ENCODE measurements at regions not wholly inside any gene's neighbourhood (a gene's known extent, or its start where the extent isn't known, plus 50 kb on each side); places are given as distances from the start of the nearest gene placed in this dataset.

- no peak for DNase-seq (ENCODE audit: low read depth, low spot score)
Observed at GRCh38 chr12:93243689-93244513, 133.8 kb upstream of the NUDT4 start.

DNA sequence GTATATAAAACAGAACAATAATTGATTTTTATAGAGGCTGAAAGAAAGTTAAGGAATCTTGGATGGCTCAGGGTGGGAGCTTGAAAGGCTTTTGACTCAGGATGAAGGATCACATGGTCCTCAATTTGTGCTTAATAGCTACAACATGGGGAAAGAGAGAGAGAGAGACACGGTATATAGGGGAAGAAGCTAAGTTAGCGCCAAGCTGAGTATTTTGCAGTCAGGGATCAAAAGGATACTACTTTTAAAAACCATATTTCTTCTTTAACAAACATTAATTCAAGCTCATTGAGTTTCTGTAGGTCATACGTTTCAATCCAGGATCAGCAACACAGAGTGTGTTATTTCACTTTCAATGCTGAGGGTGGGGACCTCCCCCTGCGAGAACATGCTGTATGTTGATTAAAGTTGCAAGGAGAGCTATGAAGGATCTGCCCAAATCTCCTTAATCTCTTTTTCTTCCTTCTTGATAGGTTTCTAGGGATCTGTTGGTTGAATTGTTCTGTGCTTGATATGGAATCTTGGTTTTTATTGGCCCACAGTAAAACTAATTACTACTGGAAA is 133.1 kb upstream of the NUDT4 start:
- DNase-seq (ENCODE audit: low read depth, low spot score), result no peak

DNA sequence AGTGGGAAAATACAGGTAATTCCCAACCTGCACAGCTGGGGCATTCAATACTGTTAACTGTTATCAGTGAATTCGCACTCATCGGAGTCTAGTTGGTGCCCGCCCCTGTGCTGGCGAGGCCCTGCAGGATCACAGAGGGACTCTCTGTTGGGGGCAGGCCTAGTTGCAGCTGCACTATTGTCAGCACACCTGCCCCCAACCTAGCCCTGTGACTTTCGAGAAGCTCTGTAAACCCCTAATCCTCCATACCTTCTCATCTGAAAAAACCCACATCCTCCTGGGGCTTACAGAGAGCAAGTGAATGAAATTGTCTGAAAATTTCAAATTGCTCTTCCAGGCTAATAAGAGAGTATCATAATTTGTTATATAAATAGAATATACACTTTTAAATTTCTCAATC is 132.2 kb upstream of the NUDT4 start:
- no peak for DNase-seq (ENCODE audit: low read depth, low spot score)

- DNase-seq (ENCODE audit: low read depth, low spot score), result peak; percentile 38
Observed at GRCh38 chr12:93247313-93247991, 130.3 kb upstream of the NUDT4 start.

- no peak for DNase-seq (ENCODE audit: low read depth, low spot score)
Observed at GRCh38 chr12:93252221-93252620, 125.5 kb upstream of the NUDT4 start.

DNA sequence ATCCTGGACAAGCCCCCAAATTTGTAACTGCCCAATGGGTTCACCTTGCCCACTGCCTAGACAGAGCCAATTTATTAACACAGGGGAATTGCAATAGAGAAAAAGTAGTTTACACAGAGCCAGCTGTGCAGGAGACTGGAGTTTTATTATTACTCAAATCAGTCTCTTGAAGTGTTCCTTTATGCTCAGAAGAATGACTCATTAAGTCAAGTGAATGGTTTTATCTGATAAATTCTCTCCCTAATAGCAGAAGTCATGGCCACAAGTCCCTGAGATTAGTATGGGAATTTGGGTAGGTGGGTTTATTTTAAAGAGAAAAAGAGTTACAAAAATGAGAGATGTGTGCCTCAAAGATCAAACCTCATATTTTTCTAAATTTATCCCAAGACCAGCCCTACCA is 122.8 kb upstream of the NUDT4 start:
- peak; percentile 8 for DNase-seq (ENCODE audit: low read depth, low spot score)

- DNase-seq (ENCODE audit: low read depth, low spot score), result no peak
Observed at GRCh38 chr12:93256256-93256969, 121.3 kb upstream of the NUDT4 start.

- no peak for DNase-seq (ENCODE audit: low read depth, low spot score)
Observed at GRCh38 chr12:93261505-93262094, 116.1 kb upstream of the NUDT4 start.

GRCh38 chr12:93272997-93273396 is 104.7 kb upstream of the NUDT4 start:
- no peak for DNase-seq (ENCODE audit: low read depth, low spot score)

- DNase-seq (ENCODE audit: low read depth, low spot score), result no peak
Observed at GRCh38 chr12:93273834-93274564, 103.7 kb upstream of the NUDT4 start.

GRCh38 chr12:93274937-93275336 is 102.8 kb upstream of the NUDT4 start:
- no peak for DNase-seq (ENCODE audit: low read depth, low spot score)

DNA sequence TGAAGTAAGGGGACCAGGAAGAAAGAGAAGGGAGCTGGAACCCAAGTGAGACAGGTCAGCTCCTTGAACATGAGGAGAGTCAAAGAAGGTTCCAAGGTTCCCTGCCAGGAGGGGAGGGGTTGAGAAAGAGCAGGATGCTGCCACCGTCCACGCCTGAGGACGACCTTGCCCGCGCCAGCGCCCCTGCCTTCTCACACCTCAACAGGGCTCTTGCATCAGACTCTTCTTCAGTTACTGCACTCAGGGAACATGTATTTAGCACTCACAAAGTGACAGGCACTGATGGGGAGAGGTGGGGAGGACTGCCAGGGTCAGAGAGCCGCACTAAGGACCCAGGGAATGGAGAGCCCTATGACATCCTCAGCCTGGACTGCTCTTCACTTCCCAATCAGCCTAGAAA is 102.1 kb upstream of the NUDT4 start:
- no peak for DNase-seq (ENCODE audit: low read depth, low spot score)

DNA sequence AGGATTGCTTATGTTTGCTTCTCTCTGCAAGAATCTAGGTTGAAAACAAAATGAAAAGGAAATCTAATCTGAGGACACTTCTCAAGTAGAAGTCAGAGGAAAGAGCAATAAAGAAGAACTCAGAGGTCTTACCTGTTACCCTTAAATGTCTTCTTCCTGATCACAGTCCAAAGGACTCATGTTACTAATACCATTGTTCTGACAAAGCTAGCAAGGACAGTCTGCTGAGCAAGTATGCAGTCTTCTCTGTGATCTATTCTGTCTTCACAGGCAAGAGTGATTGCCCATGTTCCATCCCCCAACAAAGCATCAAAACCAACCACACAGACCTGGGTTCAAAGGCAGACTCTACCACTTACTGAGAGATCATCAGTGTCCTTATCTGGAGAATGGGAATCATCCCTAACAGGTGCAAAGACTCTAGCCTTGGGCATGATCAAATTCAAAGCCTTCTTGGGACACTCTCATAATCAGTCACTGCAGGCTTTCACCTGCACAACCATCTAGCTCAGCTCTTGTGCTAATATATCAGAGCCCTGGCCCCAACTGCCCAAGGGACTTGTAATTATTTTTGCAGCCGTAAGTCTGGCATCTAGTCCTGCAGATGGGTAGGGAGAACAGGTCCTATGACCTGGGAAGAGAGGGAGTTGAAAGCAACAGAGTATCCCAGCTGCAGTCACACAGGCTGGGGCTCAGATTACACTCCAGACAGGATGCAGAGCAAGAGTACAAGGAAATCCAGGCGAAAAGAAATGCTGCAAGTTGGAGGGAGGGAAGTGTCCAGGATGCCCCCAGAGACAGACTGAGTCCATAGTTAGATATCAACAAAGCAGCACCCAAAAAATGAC is 97.9 kb upstream of the NUDT4 start:
- DNase-seq (ENCODE audit: low read depth, low spot score), result no peak

DNA sequence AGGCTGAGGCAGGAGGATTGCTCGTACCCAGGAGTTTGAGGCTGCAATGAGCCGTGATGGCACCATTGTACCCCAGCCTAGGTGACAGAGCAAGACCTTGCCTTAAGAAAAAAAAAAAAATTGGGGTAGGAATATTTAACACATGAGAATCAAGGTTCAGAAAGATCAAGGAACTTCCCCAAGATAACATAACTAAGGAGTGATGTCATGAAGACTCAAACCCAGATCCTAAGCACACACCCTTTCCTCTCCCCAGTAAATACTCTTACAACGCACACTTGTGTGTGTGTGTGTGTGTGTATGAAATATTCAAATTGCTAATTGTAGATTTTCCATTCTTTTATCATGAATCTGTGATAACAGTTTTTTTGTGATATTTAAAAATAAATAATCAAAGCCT is 90.6 kb upstream of the NUDT4 start:
- DNase-seq (ENCODE audit: low read depth, low spot score), result no peak

DNA sequence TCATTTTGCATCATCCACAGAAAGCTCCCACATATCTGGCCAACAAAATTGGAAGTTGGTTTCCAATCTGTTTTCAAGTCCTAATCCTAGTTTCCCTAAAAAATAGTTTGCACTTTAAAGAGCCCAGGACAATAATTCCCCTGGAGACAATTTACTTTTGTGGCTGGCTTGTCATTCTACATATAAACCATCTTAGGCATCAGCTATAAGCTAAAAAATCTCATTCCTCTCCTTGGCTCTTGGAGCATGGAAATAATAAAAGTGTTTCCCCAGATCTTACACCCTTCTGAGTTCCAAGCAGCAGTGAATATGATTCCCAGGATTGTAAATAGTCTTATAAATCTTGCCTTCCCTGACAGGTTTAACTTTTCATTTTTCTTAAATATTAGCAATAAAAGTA is 89.1 kb upstream of the NUDT4 start:
- no peak for DNase-seq (ENCODE audit: low read depth, low spot score)

DNA sequence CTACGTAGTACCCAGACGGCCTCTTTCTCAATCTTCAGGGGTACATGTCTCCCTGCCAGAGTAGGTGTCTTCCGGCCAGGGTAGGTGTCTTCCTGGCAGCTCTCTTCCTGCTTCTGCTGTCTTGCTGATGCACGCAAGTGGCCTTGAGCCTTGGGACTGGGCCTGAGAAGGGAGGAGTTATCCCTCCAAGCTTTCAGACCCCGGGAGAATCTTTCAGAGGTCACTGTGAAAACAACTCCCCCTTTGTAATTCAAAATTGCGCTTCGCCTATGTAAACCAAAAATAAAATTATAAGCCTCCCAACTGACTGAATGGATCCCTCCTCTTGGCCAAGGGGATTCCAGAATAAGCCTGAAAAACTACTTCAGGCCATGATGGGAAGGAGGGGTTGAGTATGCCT is 87.3 kb upstream of the NUDT4 start:
- no peak for DNase-seq (ENCODE audit: low read depth, low spot score)

DNA sequence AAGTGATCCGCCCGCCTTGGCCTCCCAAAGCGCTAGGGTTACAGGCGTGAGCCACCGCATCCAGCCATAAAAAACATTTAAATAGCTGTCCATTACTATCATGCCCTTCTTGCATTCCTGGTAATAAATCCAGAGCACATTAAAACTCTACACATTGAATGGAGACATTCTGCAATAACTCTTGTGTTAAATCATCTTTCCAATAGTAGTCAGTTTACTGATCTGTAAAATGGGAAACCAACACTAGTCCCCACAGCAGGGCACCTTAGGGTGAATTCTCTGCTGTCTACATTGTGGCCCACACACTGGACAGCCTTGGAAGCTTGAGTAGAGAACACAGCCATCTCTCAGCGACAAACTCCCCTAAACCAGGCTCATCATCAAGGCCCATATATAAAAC is 85.5 kb upstream of the NUDT4 start:
- no peak for DNase-seq (ENCODE audit: low read depth, low spot score)

DNA sequence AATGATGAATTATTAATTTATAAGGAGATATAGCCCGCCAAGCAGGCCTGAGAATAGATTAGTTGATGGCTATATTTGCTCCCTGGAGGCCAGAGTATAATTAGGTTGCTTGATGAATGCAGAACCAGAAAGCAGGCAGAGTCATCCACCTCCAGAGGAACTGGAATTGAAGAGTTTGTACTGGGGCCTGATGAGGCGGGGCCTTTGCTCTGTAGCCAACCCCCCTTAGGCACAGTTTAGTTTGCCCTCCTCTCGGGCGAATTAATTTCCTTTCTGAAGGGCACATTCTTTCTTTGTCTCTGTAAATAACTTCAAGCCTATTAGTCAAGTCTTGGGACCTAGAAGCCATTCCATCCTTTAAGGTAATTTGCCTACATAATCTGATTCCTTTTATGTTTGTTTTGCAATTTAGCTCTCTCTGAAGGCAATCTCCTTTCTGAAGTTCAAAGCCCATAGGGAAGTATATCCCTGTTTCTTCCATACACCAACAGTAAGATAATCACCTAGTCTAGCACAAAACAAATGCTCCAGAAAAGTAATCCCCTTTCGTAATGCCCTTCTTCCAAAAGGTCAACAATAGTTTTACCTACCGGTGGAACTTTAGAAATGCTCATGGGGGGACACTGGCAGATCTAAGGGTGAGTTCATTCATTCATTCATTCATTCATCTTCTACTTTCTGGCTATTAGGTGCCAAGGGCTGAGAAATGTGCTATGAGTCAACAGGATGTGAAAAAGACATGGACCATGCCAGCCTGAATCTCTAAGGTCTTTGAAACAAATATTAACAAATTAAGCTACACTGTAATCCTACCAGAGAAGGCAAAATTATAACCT is 84.8 kb upstream of the NUDT4 start:
- DNase-seq (ENCODE audit: low read depth, low spot score), result peak; percentile 72

DNA sequence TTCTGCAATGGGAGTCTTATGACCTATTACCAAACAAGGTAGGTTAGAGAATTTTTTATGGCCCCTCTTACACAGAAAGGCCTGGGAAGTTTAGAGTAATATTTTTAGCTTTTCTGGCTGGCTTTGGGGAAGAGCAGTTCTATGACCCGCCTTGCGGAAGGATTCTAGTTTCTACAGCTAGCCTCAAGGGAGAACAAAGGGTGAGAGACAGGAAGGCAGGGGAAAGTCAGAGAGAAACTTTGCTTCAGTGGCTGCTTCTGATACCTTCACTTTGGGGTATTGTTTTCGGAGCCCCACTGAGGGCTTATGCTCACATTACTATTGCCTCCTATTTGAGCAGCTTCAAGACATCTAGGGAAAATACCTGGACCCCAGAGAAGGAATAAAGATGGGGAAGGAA is 80.7 kb upstream of the NUDT4 start:
- DNase-seq (ENCODE audit: low read depth, low spot score), result no peak
